Brain microvascular endothelial cell (primary cell): ENCODE measurements at regions not wholly inside any gene's neighbourhood (a gene's known extent, or its start where the extent isn't known, plus 50 kb on each side); places are given as distances from the start of the nearest gene placed in this dataset.

Experiments used
- DNase-seq: peaks from one replicate; pipeline ENCODE4 v3.0.0-alpha.2; 2020
- H3K27ac ChIP-seq: fragments of 250-450 bp; sonication (Bioruptor Pico); 2 replicates; pipeline ENCODE4 v1.5.1; 2020; ENCODE audit warnings: mild to moderate bottlenecking, moderate library complexity
- H3K27me3 ChIP-seq: fragments of 250-450 bp; sonication (Bioruptor Pico); replicated peaks from 2 replicates; pipeline ENCODE4 v1.5.1; 2020; ENCODE audit warnings: mild to moderate bottlenecking
- H3K36me3 ChIP-seq: fragments of 250-450 bp; sonication (Bioruptor Pico); replicated peaks from 2 replicates; pipeline ENCODE4 v1.5.1; 2020; ENCODE audit warnings: mild to moderate bottlenecking
- H3K4me3 ChIP-seq: 2 replicates; pipeline ENCODE4 v1.5.1; 2011; ENCODE audit warnings: low read depth, mild to moderate bottlenecking, control low read depth, low read length, moderate library complexity
- CTCF ChIP-seq: IDR thresholded peaks from 2 replicates; pipeline ENCODE4 v1.5.1; 2011; ENCODE audit warnings: low read depth, mild to moderate bottlenecking, moderate library complexity, low read length, control low read depth, inconsistent platforms; ENCODE audit errors: missing control alignments
- in situ Hi-C: cut with HindIII; loops from 2 replicates; pipeline ENCODE4 v1.10.0; 2017; ENCODE audit warnings: low sequenced_read_pairs, low pct_ligation_motif_present

GRCh38 chr2:224159345-224159928 lies 120.4 kb upstream of the SERPINE2 start:
- H3K27ac ChIP-seq = no peak overlapping the region
- in situ Hi-C loops = no loop called here
- H3K27me3 ChIP-seq = no peaks in the 10 kb centered on the region
- no peak for TF ChIP-seq CTCF
- no peak for DNase-seq
- no peaks in the 10 kb centered on the region for H3K36me3 ChIP-seq
- no peak overlapping the region for H3K4me3 ChIP-seq

GRCh38 chr2:224158831-224159230 lies 119.7 kb upstream of the SERPINE2 start:
- in situ Hi-C loops = no loop called here
- TF ChIP-seq CTCF = no peak
- H3K27me3 ChIP-seq = no peaks in the 10 kb centered on the region
- no peak for DNase-seq
- H3K4me3 ChIP-seq = no peak overlapping the region
- no peak overlapping the region for H3K27ac ChIP-seq
- H3K36me3 ChIP-seq = no peaks in the 10 kb centered on the region

GRCh38 chr2:224158061-224158460 lies 119.0 kb upstream of the SERPINE2 start:
- Histone ChIP-seq H3K27ac (no peak overlapping the region), H3K27me3 (no peaks in the 10 kb centered on the region), H3K36me3 (no peaks in the 10 kb centered on the region), H3K4me3 (no peak overlapping the region)
- TF ChIP-seq CTCF = no peak
- in situ Hi-C loops = no loop called here
- no peak for DNase-seq

GRCh38 chr2:224157655-224158054 lies 118.6 kb upstream of the SERPINE2 start:
- no peak for DNase-seq
- Histone ChIP-seq H3K27ac (no peak overlapping the region), H3K4me3 (no peak overlapping the region), H3K27me3 (no peaks in the 10 kb centered on the region), H3K36me3 (no peaks in the 10 kb centered on the region)
- TF ChIP-seq CTCF = no peak
- in situ Hi-C loops = no loop called here

- in situ Hi-C loops = no loop called here
Observed at GRCh38 chr2:224156436-224156835, 117.3 kb upstream of the SERPINE2 start.

More at GRCh38 chr2:224156436-224156835, 117.3 kb upstream of the SERPINE2 start:
- no peak for DNase-seq
- H3K27me3 ChIP-seq = no peaks in the 10 kb centered on the region
- TF ChIP-seq CTCF = no peak
- no peaks in the 10 kb centered on the region for H3K36me3 ChIP-seq
- no peak overlapping the region for H3K4me3 ChIP-seq
- H3K27ac ChIP-seq = no peak overlapping the region
